Small intestine (tissue), 7 donors: ENCODE measurements at regions not wholly inside any gene's neighbourhood (a gene's known extent, or its start where the extent isn't known, plus 50 kb on each side); places are given as distances from the start of the nearest gene placed in this dataset.

ENCODE experiments used
- DNase-seq, 2 donors: peaks; one replicate each; pipeline versions ENCODE4 v3.0.0 to v3.0.0-alpha.2; 2013
- FAIRE-seq: peaks from 2 replicates; lab custom pipeline; 2012; peaks lifted over from hg19 to GRCh38; lab: Jason Lieb, UNC
- H3K27ac ChIP-seq, 3 donors: one replicate each; pipeline ENCODE4 v1.5.1; 2013; ENCODE audit warnings: low read length in 2 of 3, mild to moderate bottlenecking in 2 of 3, control low read depth in 1 of 3, inconsistent platforms in 1 of 3, low read depth in 1 of 3, moderate library complexity in 1 of 3
- H3K27me3 ChIP-seq, 3 donors: one replicate each; pipeline ENCODE4 v1.6.1; 2013; ENCODE audit warnings: low read length in 3 of 3, inconsistent platforms in 1 of 3; ENCODE audit not compliant: control insufficient read depth in 3 of 3, insufficient read depth in 3 of 3
- H3K36me3 ChIP-seq, 3 donors: one replicate each; pipeline ENCODE4 v1.6.1; 2013; ENCODE audit warnings: low read length in 3 of 3, inconsistent platforms in 1 of 3, low read depth in 1 of 3, mild to moderate bottlenecking in 1 of 3, moderate library complexity in 1 of 3; ENCODE audit not compliant: control insufficient read depth in 3 of 3, insufficient read depth in 2 of 3
- H3K4me1 ChIP-seq, 3 donors: one replicate each; pipeline ENCODE4 v1.6.1; 2013; ENCODE audit warnings: low read length in 2 of 3, inconsistent platforms in 1 of 3, low read depth in 1 of 3, mild to moderate bottlenecking in 1 of 3, moderate library complexity in 1 of 3; ENCODE audit not compliant: control insufficient read depth in 3 of 3, insufficient read depth in 2 of 3
- H3K4me3 ChIP-seq, 3 donors: one replicate each; pipeline ENCODE4 v1.5.1; 2013; ENCODE audit warnings: low read length in 3 of 3, control low read depth in 1 of 3, inconsistent platforms in 1 of 3, low read depth in 1 of 3, mild to moderate bottlenecking in 1 of 3, moderate library complexity in 1 of 3
- H3K9me3 ChIP-seq, 2 donors: one replicate each; pipeline ENCODE4 v1.6.1; 2013; ENCODE audit warnings: low read depth in 1 of 2, low read length in 1 of 2; ENCODE audit not compliant: control insufficient read depth in 2 of 2, insufficient read depth in 1 of 2
- WGBS, 3 donors: extraction: QIAGEN DNeasy Blood & Tissue Kit; methylation state at CpG; one replicate each; pipeline ENCODE4 v1.1.7; 2013; 5-methylcytosine and 5-hydroxymethylcytosine counted together
- donor health status: healthy with polysubstance abuse.
- donor health status: control.
- donor health status: control.
- donor health status: Bipolar disorder and iron deficiency.
- donor health status: healthy.

DNA sequence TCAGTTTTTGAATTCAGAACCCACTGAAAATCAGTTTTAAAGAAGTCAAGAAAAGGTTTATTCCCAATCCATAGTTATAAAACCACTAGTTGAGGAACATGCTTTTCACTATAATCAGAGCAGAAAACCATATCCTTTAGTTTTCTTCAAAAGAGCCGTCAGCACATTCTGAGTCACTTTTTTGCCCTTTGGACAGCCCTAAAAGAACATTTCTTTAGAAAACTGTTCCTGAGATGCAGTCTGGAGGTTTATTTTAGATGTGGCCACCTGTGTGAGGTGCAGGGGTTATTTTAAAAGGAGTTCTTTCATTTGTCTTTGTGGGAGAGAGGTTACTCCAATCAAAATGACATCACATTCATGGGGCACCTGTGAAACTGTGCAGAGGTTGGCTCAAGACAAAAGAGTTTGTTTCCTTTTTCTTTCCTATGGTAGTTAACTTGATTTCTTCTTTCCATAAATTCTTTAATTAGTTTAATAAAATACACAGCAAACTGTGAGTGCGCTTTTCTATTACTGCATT, 221.6 kb upstream of the RPS23 start:
- no peaks in the 10 kb centered on the region for H3K9me3 ChIP-seq

GRCh38 chr5:82497242-82497641, 219.1 kb upstream of the RPS23 start:
- Histone ChIP-seq H3K9me3 (no peaks in the 10 kb centered on the region), H3K27me3 (no peaks in the 10 kb centered on the region), H3K4me3 (no peak overlapping the region), H3K4me1 (peaks cover 0 to 19% (median 0%) of the 10 kb centered on the region in 3 donors), H3K36me3 (no peaks in the 10 kb centered on the region), H3K27ac (no peak overlapping the region)
- FAIRE-seq: peak; percentile 89
- DNase-seq: no peak

More for the DNA sequence above, 221.6 kb upstream of the RPS23 start:
- peak in 1 of 2 donors; percentile 82 for DNase-seq
- H3K27me3 ChIP-seq: no peaks in the 10 kb centered on the region
- no peaks in the 10 kb centered on the region for H3K36me3 ChIP-seq
- peak overlapping the region in 1 of 3 donors; percentile 57 for H3K27ac ChIP-seq
- peaks cover 0 to 6% (median 0%) of the 10 kb centered on the region in 3 donors for H3K4me1 ChIP-seq
- no peak overlapping the region for H3K4me3 ChIP-seq
- no peak for FAIRE-seq
- WGBS, 3 donors: 50 to 68% (median 65%) methylated on average over 2 of the region's 2 CpGs

- Histone ChIP-seq H3K36me3 (no peaks in the 10 kb centered on the region), H3K27me3 (no peaks in the 10 kb centered on the region), H3K9me3 (no peaks in the 10 kb centered on the region), H3K4me1 (peaks cover 0 to 41% (median 0%) of the 10 kb centered on the region in 3 donors), H3K4me3 (no peak overlapping the region), H3K27ac (no peak overlapping the region)
- FAIRE-seq (no peak), DNase-seq (no peak)
Measured at GRCh38 chr5:82494942-82495341, 216.8 kb upstream of the RPS23 start.

DNA sequence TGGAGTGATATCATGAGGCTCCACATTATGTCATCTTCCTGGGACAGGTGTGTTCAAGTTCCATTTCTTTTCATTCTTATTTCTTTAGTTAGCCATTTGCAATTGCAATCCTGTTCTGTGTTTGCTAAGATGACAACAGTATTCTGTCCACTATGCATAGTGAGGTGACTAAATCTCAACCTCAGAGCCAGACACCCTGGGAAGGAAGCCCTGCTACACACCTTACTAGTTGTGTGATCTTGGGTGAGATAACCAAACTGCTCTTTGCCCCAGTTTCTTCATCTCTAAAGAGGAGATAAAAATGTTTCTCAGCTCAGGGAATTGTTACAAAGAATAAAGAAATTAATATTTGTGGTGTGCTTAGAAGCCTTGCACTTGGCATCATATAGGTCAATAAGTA, 215.1 kb upstream of the RPS23 start:
- DNase-seq: peak; percentile 14 to 65

GRCh38 chr5:82491397-82491796, 213.2 kb upstream of the RPS23 start:
- Histone ChIP-seq H3K36me3 (no peaks in the 10 kb centered on the region), H3K27ac (peak overlapping the region in 1 of 3 donors; percentile 4), H3K4me1 (peaks cover 0 to 40% (median 0%) of the 10 kb centered on the region in 3 donors), H3K27me3 (no peaks in the 10 kb centered on the region), H3K9me3 (no peaks in the 10 kb centered on the region), H3K4me3 (no peak overlapping the region)
- 7 to 74% (median 43%) methylated on average over 1 of the region's 1 CpG for WGBS, 3 donors
- FAIRE-seq (no peak), DNase-seq (peak; percentile 14 to 77)

More for the DNA sequence above, 215.1 kb upstream of the RPS23 start:
- no peak for FAIRE-seq
- Histone ChIP-seq H3K36me3 (no peaks in the 10 kb centered on the region), H3K4me1 (peaks cover 0 to 40% (median 0%) of the 10 kb centered on the region in 3 donors), H3K27ac (peak overlapping the region in 1 of 3 donors; percentile 29), H3K9me3 (no peaks in the 10 kb centered on the region), H3K4me3 (no peak overlapping the region), H3K27me3 (no peaks in the 10 kb centered on the region)

- FAIRE-seq (no peak), DNase-seq (peak in 1 of 2 donors; percentile 60)
- Histone ChIP-seq H3K9me3 (no peaks in the 10 kb centered on the region), H3K36me3 (no peaks in the 10 kb centered on the region), H3K4me1 (peaks cover 0 to 40% (median 0%) of the 10 kb centered on the region in 3 donors), H3K27ac (peak overlapping the region in 1 of 3 donors; percentile 7), H3K27me3 (no peaks in the 10 kb centered on the region), H3K4me3 (no peak overlapping the region)
- 15 to 49% (median 25%) methylated on average over 1 of the region's 1 CpG for WGBS, 3 donors
Measured at GRCh38 chr5:82489683-82490082, 211.5 kb upstream of the RPS23 start.

- H3K27me3 ChIP-seq: no peaks in the 10 kb centered on the region
- FAIRE-seq: peak; percentile 85
- H3K4me1 ChIP-seq: peaks cover 0 to 26% (median 0%) of the 10 kb centered on the region in 3 donors
- no peaks in the 10 kb centered on the region for H3K9me3 ChIP-seq
- H3K27ac ChIP-seq: no peak overlapping the region
- no peak for DNase-seq
- 82 to 95% (median 86%) methylated on average over 3 of the region's 3 CpGs for WGBS, 3 donors
- no peaks in the 10 kb centered on the region for H3K36me3 ChIP-seq
- H3K4me3 ChIP-seq: no peak overlapping the region
Measured at GRCh38 chr5:82487131-82487530, 209.0 kb upstream of the RPS23 start.

DNA sequence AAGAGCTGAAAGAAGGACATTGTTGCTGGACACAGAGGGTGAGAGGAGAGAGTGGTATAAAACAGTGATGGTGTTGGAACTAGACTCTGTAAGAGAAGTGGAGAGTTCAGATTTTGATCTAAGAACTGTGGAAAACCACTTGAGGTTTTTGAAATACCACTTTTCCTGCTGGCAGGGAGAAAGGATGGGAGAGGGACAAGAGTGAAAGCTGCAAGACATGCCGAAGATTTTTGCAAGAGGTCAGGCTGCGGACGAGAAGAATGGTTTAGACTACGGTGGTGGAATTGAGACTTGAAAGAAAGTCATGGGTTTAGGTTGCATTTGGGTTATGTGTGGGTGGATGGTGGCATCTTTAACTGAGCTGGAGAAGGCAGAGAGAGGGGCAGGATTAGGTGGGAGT, 202.2 kb upstream of the RPS23 start:
- no peaks in the 10 kb centered on the region for H3K36me3 ChIP-seq
- 81 to 90% (median 89%) methylated on average over 4 of the region's 4 CpGs for WGBS, 3 donors
- H3K27ac ChIP-seq: no peak overlapping the region
- peaks cover 0 to 2% (median 0%) of the 10 kb centered on the region in 3 donors for H3K27me3 ChIP-seq
- no peak for FAIRE-seq
- H3K4me1 ChIP-seq: no peaks in the 10 kb centered on the region
- DNase-seq: no peak
- no peak overlapping the region for H3K4me3 ChIP-seq
- no peaks in the 10 kb centered on the region for H3K9me3 ChIP-seq

DNA sequence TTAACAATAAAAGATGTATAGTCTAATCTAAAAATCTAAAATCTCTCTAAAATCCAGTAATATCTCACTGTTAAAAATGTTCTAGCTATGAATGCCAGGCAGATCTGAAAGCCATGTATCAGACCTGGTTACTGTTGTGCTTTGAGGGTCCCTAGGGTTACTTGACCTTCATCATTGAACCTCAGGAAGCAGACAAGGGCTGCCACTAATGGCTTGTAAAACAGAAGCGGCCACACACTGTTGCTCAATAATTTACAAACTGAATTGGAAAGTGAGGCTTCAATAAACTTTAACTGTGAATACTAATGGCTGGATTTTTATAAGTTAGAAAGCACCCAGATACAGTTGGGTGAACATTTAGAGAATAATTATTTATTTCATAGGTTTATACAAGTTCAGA, 198.0 kb upstream of the RPS23 start:
- H3K36me3 ChIP-seq: no peaks in the 10 kb centered on the region
- no peak overlapping the region for H3K4me3 ChIP-seq
- WGBS, 3 donors: 86 to 91% (median 86%) methylated on average over 1 of the region's 1 CpG
- DNase-seq: no peak
- H3K4me1 ChIP-seq: no peaks in the 10 kb centered on the region
- H3K9me3 ChIP-seq: no peaks in the 10 kb centered on the region
- H3K27ac ChIP-seq: no peak overlapping the region
- FAIRE-seq: no peak
- peaks cover 0 to 2% (median 0%) of the 10 kb centered on the region in 3 donors for H3K27me3 ChIP-seq
